NB4 (cell line): ENCODE measurements at regions not wholly inside any gene's neighbourhood (a gene's known extent, or its start where the extent isn't known, plus 50 kb on each side); places are given as distances from the start of the nearest gene placed in this dataset.

ENCODE experiments used
- POLR2A ChIP-seq: IDR thresholded peaks from 2 replicates; pipeline ENCODE4 v1.6.1; 2011; ENCODE audit warnings: mild to moderate bottlenecking; ENCODE audit not compliant: insufficient read length; ENCODE audit errors: extremely low read depth
- TF ChIP-seq, protein P1 (sequence below): IDR thresholded peaks from one replicate; pipeline ENCODE4 v1.5.1; 2012; ENCODE audit warnings: low read depth, low read length

GRCh38 chr1:182309631-182310351 lies 81.8 kb downstream of the GLUL start:
- TF ChIP-seq, protein P1, sequence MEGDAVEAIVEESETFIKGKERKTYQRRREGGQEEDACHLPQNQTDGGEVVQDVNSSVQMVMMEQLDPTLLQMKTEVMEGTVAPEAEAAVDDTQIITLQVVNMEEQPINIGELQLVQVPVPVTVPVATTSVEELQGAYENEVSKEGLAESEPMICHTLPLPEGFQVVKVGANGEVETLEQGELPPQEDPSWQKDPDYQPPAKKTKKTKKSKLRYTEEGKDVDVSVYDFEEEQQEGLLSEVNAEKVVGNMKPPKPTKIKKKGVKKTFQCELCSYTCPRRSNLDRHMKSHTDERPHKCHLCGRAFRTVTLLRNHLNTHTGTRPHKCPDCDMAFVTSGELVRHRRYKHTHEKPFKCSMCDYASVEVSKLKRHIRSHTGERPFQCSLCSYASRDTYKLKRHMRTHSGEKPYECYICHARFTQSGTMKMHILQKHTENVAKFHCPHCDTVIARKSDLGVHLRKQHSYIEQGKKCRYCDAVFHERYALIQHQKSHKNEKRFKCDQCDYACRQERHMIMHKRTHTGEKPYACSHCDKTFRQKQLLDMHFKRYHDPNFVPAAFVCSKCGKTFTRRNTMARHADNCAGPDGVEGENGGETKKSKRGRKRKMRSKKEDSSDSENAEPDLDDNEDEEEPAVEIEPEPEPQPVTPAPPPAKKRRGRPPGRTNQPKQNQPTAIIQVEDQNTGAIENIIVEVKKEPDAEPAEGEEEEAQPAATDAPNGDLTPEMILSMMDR: no peak
- no peak for TF ChIP-seq POLR2A
